DOHH2 (cell line): ENCODE measurements at regions not wholly inside any gene's neighbourhood (a gene's known extent, or its start where the extent isn't known, plus 50 kb on each side); places are given as distances from the start of the nearest gene placed in this dataset.

Experiments used
- H3F3A ChIP-seq: fragments of 200-600 bp; sonication (generic), shearing (Covaris generic); 2 replicates; pipeline ENCODE4 v1.6.0; 2016; ENCODE audit warnings: antibody characterized with exemption, mild to moderate bottlenecking; ENCODE audit not compliant: control insufficient read depth, insufficient read depth
- H3K27ac ChIP-seq: fragments of 200-600 bp; sonication (generic); 2 replicates; pipeline ENCODE4 v1.5.1; 2014; ENCODE audit warnings: low read depth, mild to moderate bottlenecking, low read length, moderate library complexity
- H3K27me3 ChIP-seq: fragments of 200-600 bp; sonication (generic); 2 replicates; pipeline ENCODE4 v1.6.1; 2014; ENCODE audit warnings: mild to moderate bottlenecking, low read length, mixed read lengths; ENCODE audit not compliant: control insufficient read depth
- H3K36me3 ChIP-seq: fragments of 200-600 bp; sonication (generic); 2 replicates; pipeline ENCODE4 v1.6.1; 2014; ENCODE audit warnings: mild to moderate bottlenecking, low read length, moderate library complexity, mixed read lengths; ENCODE audit not compliant: control insufficient read depth
- H3K4me1 ChIP-seq: fragments of 200-600 bp; sonication (generic); 2 replicates; pipeline ENCODE4 v1.6.1; 2014; ENCODE audit warnings: mild to moderate bottlenecking, low read length, mixed read lengths; ENCODE audit not compliant: control insufficient read depth
- H3K4me2 ChIP-seq: fragments of 200-600 bp; sonication (generic); 2 replicates; pipeline ENCODE4 v1.6.0; 2014; ENCODE audit warnings: mild to moderate bottlenecking, low read length, moderate library complexity
- H3K4me3 ChIP-seq: fragments of 200-600 bp; sonication (generic); 2 replicates; pipeline ENCODE4 v1.5.1; 2014; ENCODE audit warnings: mild to moderate bottlenecking, low read length, mixed read lengths
- H3K79me2 ChIP-seq: fragments of 200-600 bp; sonication (generic); 2 replicates; pipeline ENCODE4 v1.6.1; 2014; ENCODE audit warnings: mild to moderate bottlenecking, low read length, mixed read lengths; ENCODE audit not compliant: control insufficient read depth
- H3K9me2 ChIP-seq: fragments of 200-600 bp; sonication (generic); replicated peaks from 2 replicates; pipeline ENCODE4 v1.6.1; 2014; ENCODE audit warnings: mild to moderate bottlenecking, low read length, mixed read lengths; ENCODE audit not compliant: control insufficient read depth
- H3K9me3 ChIP-seq: fragments of 200-600 bp; sonication (generic); 2 replicates; pipeline ENCODE4 v1.6.1; 2014; ENCODE audit warnings: antibody characterized with exemption, low read length, mixed read lengths; ENCODE audit not compliant: control insufficient read depth, insufficient read depth
- H4K20me1 ChIP-seq: fragments of 200-600 bp; sonication (generic); 2 replicates; pipeline ENCODE4 v1.6.0; 2014; ENCODE audit warnings: low read depth, mild to moderate bottlenecking, antibody characterized with exemption, low read length, moderate library complexity; ENCODE audit not compliant: control insufficient read depth, insufficient read depth
- EZH2phosphoT487 ChIP-seq: fragments of 200-600 bp; sonication (generic); IDR thresholded peaks from 2 replicates; pipeline ENCODE4 v1.6.1; 2017; ENCODE audit warnings: borderline replicate concordance, mild to moderate bottlenecking, antibody characterized with exemption, low read length, moderate library complexity, mixed read lengths
- TF ChIP-seq, protein P1 (sequence below): fragments of 200-600 bp; sonication (generic); IDR thresholded peaks from one replicate; pipeline ENCODE4 v1.5.1; 2014; ENCODE audit warnings: antibody characterized with exemption, mild to moderate bottlenecking, low read depth, low read length; ENCODE audit not compliant: poor library complexity, severe bottlenecking

DNA sequence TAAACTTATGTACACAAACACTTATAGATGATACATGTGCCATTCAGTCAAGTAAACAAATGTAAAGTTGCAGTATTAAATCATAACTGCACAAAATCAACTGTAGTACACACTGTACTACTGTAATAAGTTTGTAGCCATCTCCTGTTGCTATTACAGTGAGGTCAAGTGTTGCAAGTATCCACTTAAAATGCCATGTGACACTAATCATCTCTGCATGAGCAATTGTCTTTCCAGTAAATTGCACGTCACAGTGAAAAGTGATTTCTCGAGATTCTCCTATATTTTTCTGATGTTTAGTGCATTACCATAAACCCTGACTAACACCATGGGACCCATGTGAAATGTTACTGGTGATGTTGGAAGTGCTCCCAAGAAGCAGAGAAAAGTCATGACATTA is 293.3 kb upstream of the SP4 start:
- H3K9me2 ChIP-seq, result no peaks in the 10 kb centered on the region
- H3F3A ChIP-seq, result no peaks in the 10 kb centered on the region
- no peaks in the 10 kb centered on the region for H3K27me3 ChIP-seq
- H3K4me1 ChIP-seq, result no peaks in the 10 kb centered on the region
- no peak overlapping the region for H3K4me3 ChIP-seq
- no peak overlapping the region for H3K27ac ChIP-seq
- H3K36me3 ChIP-seq, result no peaks in the 10 kb centered on the region
- no peak overlapping the region for H3K4me2 ChIP-seq
- TF ChIP-seq, protein P1, sequence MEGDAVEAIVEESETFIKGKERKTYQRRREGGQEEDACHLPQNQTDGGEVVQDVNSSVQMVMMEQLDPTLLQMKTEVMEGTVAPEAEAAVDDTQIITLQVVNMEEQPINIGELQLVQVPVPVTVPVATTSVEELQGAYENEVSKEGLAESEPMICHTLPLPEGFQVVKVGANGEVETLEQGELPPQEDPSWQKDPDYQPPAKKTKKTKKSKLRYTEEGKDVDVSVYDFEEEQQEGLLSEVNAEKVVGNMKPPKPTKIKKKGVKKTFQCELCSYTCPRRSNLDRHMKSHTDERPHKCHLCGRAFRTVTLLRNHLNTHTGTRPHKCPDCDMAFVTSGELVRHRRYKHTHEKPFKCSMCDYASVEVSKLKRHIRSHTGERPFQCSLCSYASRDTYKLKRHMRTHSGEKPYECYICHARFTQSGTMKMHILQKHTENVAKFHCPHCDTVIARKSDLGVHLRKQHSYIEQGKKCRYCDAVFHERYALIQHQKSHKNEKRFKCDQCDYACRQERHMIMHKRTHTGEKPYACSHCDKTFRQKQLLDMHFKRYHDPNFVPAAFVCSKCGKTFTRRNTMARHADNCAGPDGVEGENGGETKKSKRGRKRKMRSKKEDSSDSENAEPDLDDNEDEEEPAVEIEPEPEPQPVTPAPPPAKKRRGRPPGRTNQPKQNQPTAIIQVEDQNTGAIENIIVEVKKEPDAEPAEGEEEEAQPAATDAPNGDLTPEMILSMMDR, result no peak
- TF ChIP-seq EZH2phosphoT487, result no peak
- H4K20me1 ChIP-seq, result no peaks in the 10 kb centered on the region
- H3K79me2 ChIP-seq, result no peaks in the 10 kb centered on the region
- no peaks in the 10 kb centered on the region for H3K9me3 ChIP-seq

DNA sequence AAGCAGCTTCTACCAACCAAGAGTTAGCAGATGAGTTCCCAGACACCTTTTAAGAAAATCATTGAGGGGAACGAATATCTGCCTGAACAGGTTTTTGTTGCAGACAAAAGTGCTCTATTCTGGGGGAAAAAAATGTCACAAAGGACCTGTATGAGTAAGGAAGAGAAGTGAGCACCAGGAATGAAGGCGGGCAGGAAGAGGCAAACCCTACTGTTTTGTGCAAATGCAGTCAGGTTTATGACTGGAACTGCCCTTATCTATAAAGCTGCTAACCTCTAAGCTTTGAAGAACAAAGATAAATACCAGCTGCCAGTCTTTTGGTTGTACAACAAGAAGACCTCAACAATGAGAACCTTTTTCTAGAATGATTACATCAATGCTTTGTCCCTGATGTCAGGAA is 292.4 kb upstream of the SP4 start:
- no peaks in the 10 kb centered on the region for H3K27me3 ChIP-seq
- no peaks in the 10 kb centered on the region for H3F3A ChIP-seq
- no peaks in the 10 kb centered on the region for H3K9me3 ChIP-seq
- TF ChIP-seq EZH2phosphoT487, result no peak
- TF ChIP-seq, protein P1, result no peak
- no peak overlapping the region for H3K4me3 ChIP-seq
- no peaks in the 10 kb centered on the region for H3K4me1 ChIP-seq
- no peaks in the 10 kb centered on the region for H3K79me2 ChIP-seq
- no peaks in the 10 kb centered on the region for H3K36me3 ChIP-seq
- H3K9me2 ChIP-seq, result no peaks in the 10 kb centered on the region
- H4K20me1 ChIP-seq, result no peaks in the 10 kb centered on the region
- H3K4me2 ChIP-seq, result no peak overlapping the region
- H3K27ac ChIP-seq, result no peak overlapping the region

DNA sequence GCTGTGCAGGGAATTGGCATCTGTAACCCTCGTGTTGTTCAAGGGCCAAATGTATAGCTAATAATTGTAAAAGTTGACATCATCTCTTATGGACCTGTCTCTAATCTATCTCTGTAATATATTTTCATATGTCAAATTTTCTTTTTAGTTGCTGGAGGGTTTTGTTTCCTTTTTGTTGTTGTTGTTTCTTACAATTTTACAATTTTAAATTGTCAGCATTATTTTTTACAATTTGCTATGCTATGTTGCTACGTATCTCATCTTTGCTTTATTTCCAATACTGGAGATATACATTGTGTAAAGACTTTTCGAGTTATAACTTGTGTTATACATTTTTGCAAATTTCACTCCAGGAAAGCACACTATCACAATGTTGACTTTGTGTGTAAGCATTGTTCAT is 290.2 kb upstream of the SP4 start:
- H3K27me3 ChIP-seq, result no peaks in the 10 kb centered on the region
- H3K4me1 ChIP-seq, result no peaks in the 10 kb centered on the region
- H3K36me3 ChIP-seq, result no peaks in the 10 kb centered on the region
- H3K79me2 ChIP-seq, result no peaks in the 10 kb centered on the region
- H3K9me2 ChIP-seq, result no peaks in the 10 kb centered on the region
- H3K9me3 ChIP-seq, result no peaks in the 10 kb centered on the region
- no peak overlapping the region for H3K27ac ChIP-seq
- no peak overlapping the region for H3K4me3 ChIP-seq
- H3K4me2 ChIP-seq, result no peak overlapping the region
- H3F3A ChIP-seq, result no peaks in the 10 kb centered on the region
- TF ChIP-seq, protein P1, result no peak
- TF ChIP-seq EZH2phosphoT487, result no peak
- no peaks in the 10 kb centered on the region for H4K20me1 ChIP-seq

DNA sequence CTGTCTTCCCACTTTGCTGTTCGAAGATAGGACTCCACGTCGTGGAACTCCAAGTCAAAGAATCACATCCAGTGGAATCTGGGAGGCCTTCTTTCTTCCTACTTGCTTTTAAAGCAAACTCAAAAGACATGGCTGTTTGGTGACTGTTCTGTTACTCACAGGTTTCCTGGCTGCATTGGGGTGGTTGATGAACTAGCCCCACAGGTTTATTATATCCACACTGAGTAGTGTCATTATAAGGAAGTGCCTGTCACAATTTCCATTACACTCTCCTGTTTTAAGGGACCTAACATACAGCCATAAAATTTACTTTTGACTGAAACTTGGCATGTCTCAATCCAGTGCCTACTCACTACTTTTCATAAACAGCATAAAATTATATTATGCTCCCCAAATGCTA is 287.3 kb upstream of the SP4 start:
- Histone ChIP-seq H4K20me1 (no peaks in the 10 kb centered on the region), H3K9me3 (no peaks in the 10 kb centered on the region), H3K4me1 (no peaks in the 10 kb centered on the region), H3K36me3 (no peaks in the 10 kb centered on the region), H3K27ac (no peak overlapping the region), H3K79me2 (no peaks in the 10 kb centered on the region), H3K4me3 (no peak overlapping the region), H3K9me2 (no peaks in the 10 kb centered on the region), H3K4me2 (no peak overlapping the region), H3K27me3 (no peaks in the 10 kb centered on the region), H3F3A (no peaks in the 10 kb centered on the region)
- TF ChIP-seq, protein P1, result no peak
- TF ChIP-seq EZH2phosphoT487, result no peak
